BE2C (cell line): ENCODE measurements at regions not wholly inside any gene's neighbourhood (a gene's known extent, or its start where the extent isn't known, plus 50 kb on each side); places are given as distances from the start of the nearest gene placed in this dataset.

Experiments used
- DNase-seq: peaks from one replicate; pipeline ENCODE4 v3.0.0-alpha.2; 2020
- H3K27me3 ChIP-seq: fragments of 250-450 bp; sonication (Bioruptor Pico); 2 replicates; pipeline ENCODE4 v1.5.1; 2020; ENCODE audit warnings: mild to moderate bottlenecking
- H3K36me3 ChIP-seq: fragments of 250-450 bp; sonication (Bioruptor Pico); 2 replicates; pipeline ENCODE4 v1.5.1; 2020; ENCODE audit warnings: mild to moderate bottlenecking
- H3K4me1 ChIP-seq: fragments of 250-450 bp; sonication (Bioruptor Pico); 2 replicates; pipeline ENCODE4 v1.5.1; 2020
- H3K4me3 ChIP-seq: 2 replicates; pipeline ENCODE4 v1.5.1; 2011; ENCODE audit warnings: low read depth, low read length
- H3K9me3 ChIP-seq: fragments of 250-450 bp; sonication (Bioruptor Pico); 2 replicates; pipeline ENCODE4 v1.5.1; 2020
- TF ChIP-seq, protein P1 (sequence below): IDR thresholded peaks from 2 replicates; pipeline ENCODE4 v1.5.1; 2012; ENCODE audit warnings: mild to moderate bottlenecking, low read depth, low read length

DNA sequence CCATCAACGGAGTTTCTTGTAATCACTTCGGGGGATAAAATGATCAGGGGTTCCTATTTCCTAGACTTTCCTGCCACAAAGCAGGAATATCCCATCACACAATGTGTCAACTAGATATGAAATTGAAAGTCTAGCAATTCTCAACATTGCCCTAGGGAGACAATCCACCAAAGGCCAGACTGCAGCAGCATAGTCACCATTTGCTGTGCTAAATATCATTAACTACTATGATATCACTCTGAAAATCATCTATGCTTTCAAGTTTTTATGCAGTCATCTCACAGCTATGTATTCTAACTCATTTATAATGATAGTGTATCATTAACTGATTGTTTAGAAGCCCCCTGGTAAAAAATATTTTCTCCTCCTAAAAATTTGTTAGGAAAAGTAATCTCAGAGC, 342.6 kb upstream of the CDH6 start:
- Histone ChIP-seq H3K4me1 (no peaks in the 10 kb centered on the region; the same call in 1 of the 2 replicates), H3K27me3 (no peaks in the 10 kb centered on the region), H3K36me3 (no peaks in the 10 kb centered on the region), H3K9me3 (no peaks in the 10 kb centered on the region), H3K4me3 (no peak overlapping the region)
- no peak for DNase-seq
- TF ChIP-seq, protein P1, sequence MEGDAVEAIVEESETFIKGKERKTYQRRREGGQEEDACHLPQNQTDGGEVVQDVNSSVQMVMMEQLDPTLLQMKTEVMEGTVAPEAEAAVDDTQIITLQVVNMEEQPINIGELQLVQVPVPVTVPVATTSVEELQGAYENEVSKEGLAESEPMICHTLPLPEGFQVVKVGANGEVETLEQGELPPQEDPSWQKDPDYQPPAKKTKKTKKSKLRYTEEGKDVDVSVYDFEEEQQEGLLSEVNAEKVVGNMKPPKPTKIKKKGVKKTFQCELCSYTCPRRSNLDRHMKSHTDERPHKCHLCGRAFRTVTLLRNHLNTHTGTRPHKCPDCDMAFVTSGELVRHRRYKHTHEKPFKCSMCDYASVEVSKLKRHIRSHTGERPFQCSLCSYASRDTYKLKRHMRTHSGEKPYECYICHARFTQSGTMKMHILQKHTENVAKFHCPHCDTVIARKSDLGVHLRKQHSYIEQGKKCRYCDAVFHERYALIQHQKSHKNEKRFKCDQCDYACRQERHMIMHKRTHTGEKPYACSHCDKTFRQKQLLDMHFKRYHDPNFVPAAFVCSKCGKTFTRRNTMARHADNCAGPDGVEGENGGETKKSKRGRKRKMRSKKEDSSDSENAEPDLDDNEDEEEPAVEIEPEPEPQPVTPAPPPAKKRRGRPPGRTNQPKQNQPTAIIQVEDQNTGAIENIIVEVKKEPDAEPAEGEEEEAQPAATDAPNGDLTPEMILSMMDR = no peak

DNA sequence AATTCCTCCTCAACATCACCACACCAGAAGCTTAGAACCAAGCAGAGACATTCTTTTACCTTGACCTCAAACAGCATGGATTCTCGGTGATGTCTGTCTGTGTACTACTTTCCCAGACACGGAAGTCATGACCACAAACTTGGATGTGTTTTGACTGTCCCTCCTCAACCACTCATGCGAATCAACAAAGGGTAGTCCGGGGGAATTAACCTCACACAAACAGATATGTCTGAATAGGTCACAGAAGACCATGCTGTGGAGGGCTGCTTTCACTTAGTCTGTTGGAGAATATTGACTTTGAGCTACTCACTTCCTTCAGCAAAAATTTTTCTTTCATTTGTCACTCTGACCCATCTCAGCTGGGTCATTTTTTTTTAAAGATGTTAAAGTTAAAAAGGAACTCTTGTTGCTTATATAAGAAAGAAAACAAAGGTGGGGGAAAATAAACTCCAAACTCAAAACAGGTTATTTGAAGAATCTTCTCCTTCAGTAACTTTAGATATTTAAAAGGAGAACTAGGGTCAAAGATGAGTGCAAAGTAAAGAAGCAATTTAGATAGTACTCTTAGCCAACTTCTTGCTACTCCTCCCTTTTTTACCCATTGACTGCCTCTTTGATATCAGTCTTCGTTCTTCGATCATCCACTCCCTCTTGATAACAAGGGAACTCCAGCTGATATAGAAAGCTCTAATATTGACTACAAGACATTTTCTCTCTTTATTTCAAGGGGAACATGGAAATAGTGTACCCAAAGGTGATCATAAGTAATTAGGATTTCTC, 343.4 kb upstream of the CDH6 start:
- DNase-seq = no peak

DNA sequence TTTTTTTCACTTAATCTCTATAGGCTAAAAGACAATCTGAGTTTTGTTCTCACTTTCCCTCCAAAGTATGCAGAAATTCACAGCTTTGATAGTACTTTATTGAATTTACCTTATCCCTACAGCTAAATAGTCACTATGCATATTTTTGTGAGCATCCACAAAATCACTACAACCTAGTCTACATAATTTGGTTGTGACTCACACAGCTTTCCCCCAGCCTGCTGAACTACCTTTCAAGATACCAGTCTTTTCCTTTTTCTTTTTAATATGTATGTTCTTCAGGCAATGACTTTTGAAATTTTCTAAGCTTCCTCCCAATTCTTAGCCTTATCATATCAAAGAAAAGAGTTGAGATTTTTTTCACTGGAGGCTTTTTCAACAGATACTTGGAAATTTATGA, 347.3 kb upstream of the CDH6 start:
- H3K4me3 ChIP-seq = no peak overlapping the region
- TF ChIP-seq, protein P1 = no peak
- no peaks in the 10 kb centered on the region for H3K36me3 ChIP-seq
- H3K27me3 ChIP-seq = no peaks in the 10 kb centered on the region
- no peak for DNase-seq
- no peaks in the 10 kb centered on the region for H3K9me3 ChIP-seq
- H3K4me1 ChIP-seq = no peaks in the 10 kb centered on the region; the same call in 1 of the 2 replicates

More for the DNA sequence above, 343.4 kb upstream of the CDH6 start:
- TF ChIP-seq, protein P1 = no peak
- Histone ChIP-seq H3K36me3 (no peaks in the 10 kb centered on the region), H3K4me1 (no peaks in the 10 kb centered on the region; the same call in 1 of the 2 replicates), H3K27me3 (no peaks in the 10 kb centered on the region), H3K4me3 (no peak overlapping the region), H3K9me3 (no peaks in the 10 kb centered on the region)

DNA sequence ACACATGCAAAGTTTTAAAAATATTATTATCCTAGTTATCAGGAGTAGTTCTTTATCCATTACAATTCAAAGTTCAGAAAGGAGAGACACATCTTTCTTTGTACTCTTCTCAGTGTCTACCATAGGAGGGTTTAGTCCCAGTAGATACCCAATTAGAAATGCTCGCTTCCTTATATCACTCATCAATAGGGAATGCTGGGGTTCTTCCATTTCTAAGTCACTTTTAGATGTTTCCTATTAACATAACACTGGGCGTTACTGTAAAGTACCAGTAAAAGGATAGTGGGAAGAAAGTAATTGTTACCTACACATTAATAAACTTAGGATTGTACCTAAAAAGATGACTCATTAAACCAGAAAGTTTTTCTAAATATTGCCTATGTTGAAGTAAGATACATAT, 348.3 kb upstream of the CDH6 start:
- TF ChIP-seq, protein P1 = no peak
- H3K4me3 ChIP-seq = no peak overlapping the region
- H3K9me3 ChIP-seq = no peaks in the 10 kb centered on the region

DNA sequence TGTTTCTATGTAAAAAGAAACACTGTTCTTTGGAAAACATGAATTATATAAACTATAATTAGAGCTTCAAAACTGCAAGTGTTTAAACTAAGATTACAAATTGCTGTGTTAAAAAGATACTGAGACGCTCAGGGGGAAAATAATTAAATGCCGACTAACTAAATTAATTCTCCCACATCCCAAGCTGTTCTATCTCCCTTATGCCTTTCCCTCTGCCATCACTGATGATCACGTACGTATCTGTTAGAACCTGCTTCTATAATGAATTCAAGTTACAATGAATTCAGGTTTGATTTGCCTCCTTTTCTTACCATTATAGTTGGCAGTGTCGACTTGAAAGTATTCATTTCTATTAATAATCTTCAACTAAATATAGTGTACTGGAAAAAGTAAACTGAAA, 349.9 kb upstream of the CDH6 start:
- no peak for DNase-seq
- H3K36me3 ChIP-seq = no peaks in the 10 kb centered on the region
- H3K27me3 ChIP-seq = no peaks in the 10 kb centered on the region
- no peaks in the 10 kb centered on the region for H3K9me3 ChIP-seq
- H3K4me3 ChIP-seq = no peak overlapping the region
- TF ChIP-seq, protein P1 = no peak
- no peaks in the 10 kb centered on the region; the same call in 1 of the 2 replicates for H3K4me1 ChIP-seq

More for the DNA sequence above, 348.3 kb upstream of the CDH6 start:
- no peaks in the 10 kb centered on the region for H3K36me3 ChIP-seq
- H3K4me1 ChIP-seq = no peaks in the 10 kb centered on the region; the same call in 1 of the 2 replicates
- H3K27me3 ChIP-seq = no peaks in the 10 kb centered on the region
- no peak for DNase-seq

DNA sequence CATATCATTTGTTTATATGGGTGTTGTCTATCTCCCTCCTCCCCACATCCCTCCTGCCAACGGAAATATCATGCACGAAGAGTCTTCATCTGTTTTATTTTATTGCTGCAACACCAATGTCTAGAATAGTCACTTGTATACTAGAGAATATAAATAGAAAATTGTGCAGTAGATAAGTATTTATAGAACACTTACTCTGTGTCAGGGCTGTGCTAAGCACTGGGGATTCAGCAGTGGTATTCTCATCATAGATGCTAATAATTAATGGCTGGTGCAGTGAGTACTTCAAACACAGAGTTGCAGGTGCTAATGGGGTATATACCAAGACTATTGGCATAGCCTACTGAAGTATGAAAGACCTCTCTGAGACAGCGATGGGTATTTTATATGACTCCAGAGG, 353.5 kb upstream of the CDH6 start:
- Histone ChIP-seq H3K9me3 (no peaks in the 10 kb centered on the region), H3K4me3 (no peak overlapping the region), H3K4me1 (peaks cover 8% of the 10 kb centered on the region), H3K27me3 (no peaks in the 10 kb centered on the region), H3K36me3 (no peaks in the 10 kb centered on the region)
- TF ChIP-seq, protein P1 = no peak
- no peak for DNase-seq
